ENCODE measurements at regions not wholly inside any gene's neighbourhood (a gene's known extent, or its start where the extent isn't known, plus 50 kb on each side); places are given as distances from the start of the nearest gene placed in this dataset.

GRCh38 chr22:48889887-48890692, 937.6 kb downstream of the BRD1 start (continued):
- TF ChIP-seq PATZ1 (CRISPR knock-in tag; IDR thresholded peaks at IDR 0.05) = no peak
- no peak for TF ChIP-seq ZBTB49 (CRISPR knock-in tag; IDR thresholded peaks at IDR 0.05; ENCODE audit: borderline replicate concordance)
- TF ChIP-seq NFRKB (IDR thresholded peaks at IDR 0.05) = no peak
- TF ChIP-seq, protein P1, sequence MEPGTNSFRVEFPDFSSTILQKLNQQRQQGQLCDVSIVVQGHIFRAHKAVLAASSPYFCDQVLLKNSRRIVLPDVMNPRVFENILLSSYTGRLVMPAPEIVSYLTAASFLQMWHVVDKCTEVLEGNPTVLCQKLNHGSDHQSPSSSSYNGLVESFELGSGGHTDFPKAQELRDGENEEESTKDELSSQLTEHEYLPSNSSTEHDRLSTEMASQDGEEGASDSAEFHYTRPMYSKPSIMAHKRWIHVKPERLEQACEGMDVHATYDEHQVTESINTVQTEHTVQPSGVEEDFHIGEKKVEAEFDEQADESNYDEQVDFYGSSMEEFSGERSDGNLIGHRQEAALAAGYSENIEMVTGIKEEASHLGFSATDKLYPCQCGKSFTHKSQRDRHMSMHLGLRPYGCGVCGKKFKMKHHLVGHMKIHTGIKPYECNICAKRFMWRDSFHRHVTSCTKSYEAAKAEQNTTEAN (CRISPR knock-in tag; conservative IDR thresholded peaks at IDR 0.05) = no peak
- no peak for TF ChIP-seq ZNF207 (IDR thresholded peaks at IDR 0.05; ENCODE audit: borderline replicate concordance)
- TF ChIP-seq ZKSCAN8 (CRISPR knock-in tag; IDR thresholded peaks at IDR 0.05; ENCODE audit: borderline replicate concordance) = no peak
- no peak for TF ChIP-seq TBX2 (CRISPR knock-in tag; IDR thresholded peaks at IDR 0.05; ENCODE audit: borderline replicate concordance)
- no peak for TF ChIP-seq CC2D1A (CRISPR knock-in tag; IDR thresholded peaks at IDR 0.05)
- no peak for TF ChIP-seq ZBTB7A (CRISPR knock-in tag; IDR thresholded peaks at IDR 0.05)
- TF ChIP-seq CREB1 (IDR thresholded peaks at IDR 0.05) = no peak
- no peak for TF ChIP-seq CREB1 (CRISPR knock-in tag; IDR thresholded peaks at IDR 0.05)

Measured in HepG2 (cell line).